GM19438 (cell line): ENCODE measurements at regions not wholly inside any gene's neighbourhood (a gene's known extent, or its start where the extent isn't known, plus 50 kb on each side); places are given as distances from the start of the nearest gene placed in this dataset.

Experiments used
- ATAC-seq: cut with Tn5 transposase; IDR thresholded peaks from one replicate; pipeline ENCODE4 v1.9.1; 2021; ENCODE audit warnings: low read depth; ENCODE audit not compliant: unreplicated experiment

GRCh38 chr1:58861506-58861905 is 77.7 kb upstream of the JUN start:
- no peak for ATAC-seq

- no peak for ATAC-seq
Measured at GRCh38 chr1:58862728-58863385, 79.0 kb upstream of the JUN start.

GRCh38 chr1:58864654-58865053 is 80.8 kb upstream of the JUN start:
- ATAC-seq: no peak

GRCh38 chr1:58866578-58866977 is 82.7 kb upstream of the JUN start:
- no peak for ATAC-seq

GRCh38 chr1:58869638-58870297 is 85.9 kb upstream of the JUN start:
- no peak for ATAC-seq

- ATAC-seq: no peak
Measured at GRCh38 chr1:58870298-58870676, 86.4 kb upstream of the JUN start.

GRCh38 chr1:58874342-58874741 is 90.5 kb upstream of the JUN start:
- ATAC-seq: no peak

- ATAC-seq: no peak
Measured at GRCh38 chr1:58874757-58875755, 91.2 kb upstream of the JUN start.

GRCh38 chr1:58879464-58879863 is 95.6 kb upstream of the JUN start:
- ATAC-seq: no peak

GRCh38 chr1:58880592-58880991 is 96.7 kb upstream of the JUN start:
- ATAC-seq: no peak

- ATAC-seq: no peak
Measured at GRCh38 chr1:58881471-58881994, 97.7 kb upstream of the JUN start.

- ATAC-seq: no peak
Measured at GRCh38 chr1:58882322-58882948, 98.6 kb upstream of the JUN start.

GRCh38 chr1:58883037-58883887 is 99.4 kb upstream of the JUN start:
- ATAC-seq: no peak

GRCh38 chr1:58883888-58884482 is 100.1 kb upstream of the JUN start:
- ATAC-seq: no peak

- no peak for ATAC-seq
Measured at GRCh38 chr1:58884706-58885661, 101.1 kb upstream of the JUN start.

- ATAC-seq: no peak
Measured at GRCh38 chr1:58885998-58886397, 102.2 kb upstream of the JUN start.

GRCh38 chr1:58886611-58887010 is 102.8 kb upstream of the JUN start:
- no peak for ATAC-seq

GRCh38 chr1:58887059-58887458 is 103.2 kb upstream of the JUN start:
- ATAC-seq: no peak
